Dermis blood vessel endothelial cell (primary cell): ENCODE measurements at regions not wholly inside any gene's neighbourhood (a gene's known extent, or its start where the extent isn't known, plus 50 kb on each side); places are given as distances from the start of the nearest gene placed in this dataset.
A peak's percentile ranks its signal among the peaks of the same experiment; 100 is the strongest.

ENCODE experiments used
- DNase-seq: peaks from one replicate; pipeline ENCODE4 v3.0.0; 2010

DNA sequence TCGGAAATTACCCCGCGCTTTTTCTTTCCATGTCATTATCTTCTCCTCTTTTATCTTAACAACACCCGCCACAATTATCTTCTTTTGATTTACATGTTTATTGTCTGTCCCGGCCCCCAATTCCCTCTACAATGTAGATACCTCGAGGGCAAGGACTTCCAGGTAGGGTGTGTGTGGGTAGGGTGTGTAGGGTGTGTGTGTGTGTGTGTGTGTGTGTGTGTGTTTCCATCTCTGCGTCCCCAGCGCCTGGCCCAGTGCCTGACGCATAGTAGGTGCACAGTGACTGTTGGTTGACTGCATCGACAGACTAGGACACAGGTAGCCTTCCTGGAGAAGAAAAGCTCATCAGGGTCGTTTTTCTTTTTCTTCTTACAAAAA lies 103.1 kb downstream of the UCHL1 start:
- DNase-seq = no peak

DNA sequence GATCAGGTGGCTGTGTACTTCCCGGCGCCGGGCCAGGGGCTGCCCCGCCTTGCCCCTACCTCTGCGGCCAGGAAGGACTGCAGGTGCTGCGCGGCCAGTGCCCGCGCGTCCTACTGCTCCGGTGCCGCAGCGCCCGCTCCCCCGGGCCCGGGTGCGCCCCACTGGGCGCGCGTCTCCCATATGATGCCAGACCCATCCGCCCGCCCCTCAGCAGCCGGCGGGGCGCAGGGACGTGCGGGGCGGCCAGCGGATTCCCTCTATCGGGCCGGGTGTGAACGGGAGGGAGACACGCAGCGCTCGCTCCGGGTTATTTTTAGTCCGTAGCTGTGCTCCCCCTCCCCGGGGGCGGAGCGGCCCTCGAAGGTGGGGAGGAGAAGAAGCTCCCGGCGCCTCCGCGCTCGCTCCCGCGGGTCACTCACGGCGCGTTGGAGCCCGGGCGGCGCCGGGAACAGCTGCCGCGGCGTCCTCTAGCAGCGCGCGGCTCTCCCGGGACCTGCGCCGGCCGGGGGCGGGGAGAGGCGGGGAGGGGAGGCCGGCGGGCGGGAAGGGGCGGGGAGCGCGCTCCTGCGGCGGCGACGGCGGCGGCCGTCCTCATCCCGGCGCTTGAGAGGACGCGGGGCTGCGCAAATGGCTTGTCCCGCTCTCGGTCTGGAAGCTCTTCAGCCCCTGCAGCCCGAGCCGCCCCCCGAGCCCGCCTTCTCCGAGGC lies 103.6 kb downstream of the UCHL1 start:
- DNase-seq = peak; percentile 67

DNA sequence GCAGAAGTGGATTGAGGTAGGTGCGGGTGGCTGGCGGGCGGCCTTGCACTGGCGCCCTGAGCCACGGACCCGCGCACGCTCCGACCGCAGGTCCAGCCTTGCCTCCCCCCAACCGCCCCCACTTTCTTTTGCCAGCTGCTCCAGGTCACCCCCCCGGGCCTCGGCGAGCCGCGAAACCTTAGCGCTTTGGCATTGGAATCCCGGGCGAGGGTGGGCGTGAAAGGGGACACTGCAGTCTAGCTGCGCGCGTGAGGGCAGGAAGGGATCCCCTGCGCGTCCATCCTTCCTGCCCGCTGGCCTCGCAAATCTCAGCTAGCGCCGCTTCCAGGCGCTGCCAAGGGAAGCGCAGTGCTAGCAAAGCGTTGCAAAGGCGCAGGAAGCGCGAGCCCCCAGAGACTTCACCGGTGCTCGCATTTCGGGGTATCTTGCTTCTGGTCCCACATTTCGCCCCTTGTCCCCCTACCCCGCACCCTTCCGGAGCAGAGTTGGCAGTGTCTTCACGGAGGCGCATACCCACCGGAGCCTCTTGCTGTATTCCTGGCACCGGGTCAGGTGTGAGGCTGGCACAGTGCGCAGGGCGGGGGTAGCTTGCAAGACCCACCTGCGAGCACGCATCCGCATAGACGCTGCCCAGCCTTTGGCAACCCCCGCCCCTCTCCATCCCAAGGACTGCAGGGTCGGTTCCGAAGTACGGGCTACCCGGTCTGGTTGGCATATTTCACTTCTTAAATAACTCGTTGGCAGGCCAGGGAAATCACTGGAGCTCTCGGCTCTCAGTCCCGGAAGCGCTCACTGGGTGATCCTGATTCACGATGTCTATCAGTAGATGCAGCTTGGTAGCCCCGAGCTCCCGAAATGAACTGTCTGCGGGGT lies 104.4 kb downstream of the UCHL1 start:
- DNase-seq = peak; percentile 39

DNA sequence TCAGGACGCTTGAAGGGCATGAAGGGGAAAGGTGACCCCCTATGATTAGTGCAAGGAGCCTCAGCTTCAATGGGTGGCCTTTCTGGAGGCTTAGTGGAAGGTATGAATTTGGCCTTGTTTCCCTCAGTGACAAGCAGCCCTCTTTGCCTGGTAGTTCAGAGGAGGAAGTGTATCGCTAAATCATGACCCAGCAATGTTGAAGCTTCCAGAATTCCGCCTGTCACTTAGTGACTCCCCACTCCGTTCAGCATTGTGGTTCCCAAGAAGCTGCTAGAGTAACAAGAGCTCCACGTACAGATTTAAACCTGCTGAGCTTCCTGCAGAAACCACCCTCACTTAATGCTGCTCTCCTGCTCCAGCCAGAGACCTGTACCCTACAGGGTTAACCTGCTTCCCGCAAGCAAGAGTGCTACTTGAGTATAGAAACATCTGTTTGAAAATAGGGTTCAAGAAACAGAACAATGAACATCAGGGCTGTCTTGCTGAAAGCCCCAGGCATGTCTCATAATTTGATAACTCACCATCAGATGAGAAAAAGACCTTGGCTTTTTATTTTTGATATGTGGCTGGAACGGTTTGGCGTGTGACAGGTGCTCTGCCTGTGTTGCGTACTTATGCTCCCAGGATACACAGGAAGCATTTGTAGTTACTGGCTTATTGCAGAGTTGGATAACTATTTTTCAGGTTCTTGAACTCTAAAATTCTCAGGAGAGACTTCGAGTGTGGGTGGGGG lies 105.2 kb downstream of the UCHL1 start:
- DNase-seq = no peak

DNA sequence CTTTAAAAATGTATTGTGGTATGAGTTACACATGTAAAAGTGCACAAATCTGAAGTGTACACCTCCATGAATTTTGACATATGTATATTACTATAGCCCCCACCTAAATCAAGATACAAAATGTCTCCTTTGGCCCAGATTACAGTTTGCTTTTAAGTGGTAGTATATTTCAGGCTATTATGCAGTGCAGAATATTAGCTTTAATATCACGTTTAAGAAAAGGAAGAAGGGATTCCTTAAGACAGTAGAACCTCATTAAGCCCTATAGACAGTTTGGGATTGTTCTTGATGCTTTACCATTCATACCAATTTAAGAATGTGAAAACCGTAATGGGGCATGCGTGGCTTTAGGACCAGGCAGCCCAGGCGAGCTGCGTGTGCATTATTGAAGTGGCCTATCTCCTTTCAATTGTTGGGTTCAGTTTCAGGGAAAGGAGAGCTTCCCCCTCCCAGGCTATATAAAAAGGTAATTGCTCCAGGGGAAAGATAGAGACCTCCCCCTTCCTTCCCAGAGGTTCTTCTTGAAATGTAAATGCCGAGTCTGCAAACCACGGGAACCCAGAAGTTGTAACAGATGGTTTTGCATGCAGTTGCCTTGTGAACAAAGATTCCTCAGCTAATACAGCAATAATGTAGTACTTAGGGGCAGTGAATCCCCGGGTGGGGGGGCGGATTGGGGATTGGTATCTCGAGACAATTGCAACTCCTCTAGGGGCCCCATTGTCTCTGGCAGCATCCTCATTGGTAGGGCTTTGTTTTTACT lies 106.1 kb downstream of the UCHL1 start:
- no peak for DNase-seq

DNA sequence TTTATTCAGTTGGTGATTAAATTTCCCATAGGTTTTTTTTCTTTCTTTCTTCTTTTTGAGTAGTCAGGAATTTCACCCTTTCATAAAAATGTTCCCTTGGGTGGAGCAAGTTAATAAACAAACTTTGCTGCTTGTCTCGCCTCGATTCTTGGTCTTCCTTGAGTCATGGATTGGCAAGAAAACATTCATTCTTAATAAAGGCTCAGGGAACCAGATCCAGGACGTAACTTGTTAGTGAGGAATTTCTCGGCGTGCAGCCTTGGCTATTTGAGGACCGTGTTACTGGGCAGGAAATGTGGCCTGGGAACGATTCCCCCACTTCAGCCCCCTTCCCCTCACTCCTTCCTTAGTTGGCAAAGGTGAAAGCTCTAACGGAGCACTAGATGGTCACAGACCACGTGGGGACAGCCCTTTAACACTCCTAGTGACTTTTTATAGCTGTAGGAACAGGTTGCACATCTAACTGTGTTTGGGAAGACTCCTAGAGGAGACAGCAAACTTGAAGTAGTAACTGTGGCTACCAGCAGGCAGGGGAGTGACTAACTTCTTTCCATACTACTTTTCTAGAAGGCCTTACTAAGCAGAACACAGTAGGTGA lies 106.8 kb downstream of the UCHL1 start:
- DNase-seq = peak; percentile 62

DNA sequence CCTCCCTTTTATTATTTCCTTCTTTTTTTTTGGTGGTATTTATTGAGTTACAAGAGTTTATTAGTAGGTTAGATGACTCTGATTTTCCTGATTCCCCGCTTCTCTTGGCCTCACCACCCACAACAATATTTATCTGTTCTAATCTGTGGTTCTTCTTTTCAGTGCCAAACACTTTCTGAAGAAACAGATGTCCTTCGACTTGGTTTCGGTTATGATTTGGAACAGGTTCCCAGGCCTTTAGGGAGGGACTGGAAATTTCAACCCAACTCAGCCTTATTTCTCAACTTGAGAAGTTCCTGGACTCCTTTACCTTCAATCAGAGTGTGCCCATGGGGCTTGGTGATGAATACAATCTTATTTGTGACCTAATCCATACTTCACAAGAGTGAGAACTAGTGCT lies 108.1 kb downstream of the UCHL1 start:
- no peak for DNase-seq

DNA sequence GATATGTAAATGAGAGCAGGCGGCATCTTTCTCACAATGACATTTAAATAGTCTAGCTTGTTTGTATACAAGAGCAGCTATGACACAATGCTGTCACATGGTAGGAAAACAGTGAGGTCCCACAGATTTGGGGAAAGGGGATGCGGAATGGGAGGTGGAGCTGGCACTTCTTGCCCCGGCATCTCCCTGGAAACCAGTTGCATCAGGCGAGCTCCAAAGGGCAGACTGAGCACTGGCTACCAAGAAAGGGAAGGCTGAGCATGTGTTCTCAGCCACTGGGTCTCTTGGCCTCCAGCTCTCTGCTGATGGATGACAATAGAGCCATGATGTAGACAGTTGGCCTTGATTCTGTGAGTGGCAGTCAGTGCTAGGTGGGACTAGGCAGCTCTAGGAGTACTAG lies 109.0 kb downstream of the UCHL1 start:
- no peak for DNase-seq

DNA sequence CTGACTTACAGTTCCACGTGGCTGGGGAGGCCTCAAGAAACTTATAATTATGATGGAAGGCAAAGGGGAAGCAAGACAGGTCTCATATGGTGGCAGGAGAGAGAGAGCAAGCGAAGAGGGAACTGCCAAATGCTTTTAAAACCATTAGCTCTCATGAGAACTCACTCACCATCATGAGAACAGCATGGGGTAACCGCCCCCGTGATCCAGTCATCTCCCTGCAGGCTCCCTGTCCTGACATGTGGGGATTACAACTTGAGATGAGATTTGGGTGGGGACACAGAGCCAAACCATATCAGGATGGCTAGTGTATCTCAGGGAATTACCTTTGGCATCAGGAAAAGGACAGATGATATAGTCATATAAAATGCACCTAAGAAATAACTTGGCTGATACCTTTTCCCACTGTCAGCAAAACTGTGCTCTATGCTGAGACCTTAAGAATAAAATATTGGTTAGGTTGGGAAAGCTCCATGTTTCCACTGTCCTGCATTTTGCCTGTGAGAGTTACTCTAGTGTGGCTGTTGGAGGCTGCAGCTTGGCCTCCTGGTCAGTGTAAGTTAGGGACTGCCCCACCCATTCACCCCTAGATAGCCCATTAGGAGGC lies 110.3 kb downstream of the UCHL1 start:
- no peak for DNase-seq

DNA sequence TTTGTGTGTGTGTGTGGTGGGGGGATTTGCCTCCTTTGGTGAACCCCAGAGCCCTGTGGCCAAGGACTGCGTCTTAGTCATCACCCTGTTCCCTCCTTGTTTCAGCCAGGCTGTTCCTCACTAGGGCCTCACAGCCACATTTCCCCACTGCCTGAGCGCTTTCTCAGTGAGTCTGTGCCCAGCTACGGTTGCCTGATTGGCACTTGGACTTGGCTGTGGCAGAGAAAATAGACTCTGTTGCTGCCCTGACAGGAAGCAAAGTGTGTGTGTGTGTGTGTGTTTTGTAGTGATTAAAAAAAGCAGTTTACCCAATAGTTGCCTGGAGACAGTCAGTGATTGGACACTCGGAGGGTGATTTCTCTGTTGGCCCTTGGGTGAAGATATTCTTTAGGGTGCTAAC lies 113.0 kb downstream of the UCHL1 start:
- peak; percentile 66 for DNase-seq

DNA sequence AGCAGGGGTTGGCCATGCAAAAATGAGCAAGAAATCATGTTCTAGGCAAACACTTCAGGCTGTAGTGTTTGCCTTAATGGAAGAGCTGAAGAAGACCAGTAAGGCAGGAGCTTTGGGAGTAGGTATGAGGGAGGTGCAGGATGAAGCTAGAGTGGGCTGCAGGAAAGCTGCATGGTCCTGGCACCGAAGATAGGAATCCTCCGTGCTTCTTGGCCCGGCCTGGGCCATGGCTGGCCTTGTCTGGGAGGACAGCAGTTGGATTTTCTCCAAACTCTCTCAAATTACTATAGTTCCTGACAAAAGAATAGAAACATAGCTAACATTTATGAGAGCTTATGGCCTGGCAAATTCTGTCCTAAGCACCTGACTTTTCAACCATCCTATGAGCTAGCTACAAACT lies 116.5 kb downstream of the UCHL1 start:
- no peak for DNase-seq

DNA sequence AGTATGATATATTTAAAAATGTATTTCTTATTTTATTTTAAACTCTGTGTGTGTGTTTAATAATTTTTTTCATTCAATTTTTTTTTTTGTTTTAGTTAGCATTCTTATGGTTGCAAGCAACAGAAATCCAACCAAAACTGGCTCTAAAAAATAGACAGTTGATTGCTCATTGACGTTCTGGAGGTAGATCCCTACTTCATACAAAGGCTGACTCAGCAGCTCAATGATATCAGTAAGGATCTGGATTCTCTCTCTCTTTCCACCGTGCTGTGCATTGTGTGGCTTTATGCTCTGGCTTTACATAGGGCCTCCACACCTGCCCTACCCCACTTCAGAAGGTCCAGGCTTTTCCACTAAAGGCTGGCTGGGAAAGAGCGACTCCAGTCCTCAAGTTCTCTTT lies 117.8 kb downstream of the UCHL1 start:
- DNase-seq = no peak

DNA sequence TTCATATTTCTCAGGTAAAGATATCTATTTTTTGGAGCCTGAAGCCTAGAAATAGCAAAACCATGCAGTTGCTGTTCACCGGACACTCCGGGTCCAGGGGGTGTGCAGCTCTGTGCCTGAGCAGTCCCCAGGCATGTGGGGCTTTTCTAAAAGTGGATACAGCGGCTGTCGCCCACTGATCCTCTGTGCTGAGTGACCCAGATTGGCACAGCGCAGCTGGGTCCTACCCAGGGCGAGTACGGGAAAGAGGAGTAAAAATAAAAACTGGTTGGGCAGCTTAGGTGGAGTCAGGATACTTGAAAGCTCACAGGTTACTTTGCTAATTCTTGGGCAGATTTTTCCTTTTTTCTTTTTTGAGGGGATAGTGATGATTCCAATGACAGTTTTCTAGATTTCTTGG lies 118.8 kb downstream of the UCHL1 start:
- no peak for DNase-seq

DNA sequence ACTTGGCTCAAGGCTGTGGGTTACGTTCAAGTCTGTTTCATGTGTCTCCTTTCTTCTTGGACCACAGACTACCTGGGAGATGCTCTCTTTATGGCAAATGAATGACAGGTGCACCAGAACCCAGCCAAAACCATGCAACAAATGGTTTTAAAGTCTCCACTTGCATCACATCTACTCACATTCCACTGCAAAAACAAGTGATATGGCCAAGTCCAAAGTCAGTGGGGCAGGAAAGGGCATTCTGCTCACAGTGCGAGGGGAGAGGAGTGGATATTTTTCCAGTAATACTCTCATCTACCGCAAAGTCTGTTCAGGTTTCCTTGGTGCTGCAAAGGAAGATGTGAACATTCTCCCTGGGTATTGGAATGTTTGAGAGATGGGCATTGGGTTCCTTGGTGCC lies 120.5 kb downstream of the UCHL1 start:
- DNase-seq = no peak

DNA sequence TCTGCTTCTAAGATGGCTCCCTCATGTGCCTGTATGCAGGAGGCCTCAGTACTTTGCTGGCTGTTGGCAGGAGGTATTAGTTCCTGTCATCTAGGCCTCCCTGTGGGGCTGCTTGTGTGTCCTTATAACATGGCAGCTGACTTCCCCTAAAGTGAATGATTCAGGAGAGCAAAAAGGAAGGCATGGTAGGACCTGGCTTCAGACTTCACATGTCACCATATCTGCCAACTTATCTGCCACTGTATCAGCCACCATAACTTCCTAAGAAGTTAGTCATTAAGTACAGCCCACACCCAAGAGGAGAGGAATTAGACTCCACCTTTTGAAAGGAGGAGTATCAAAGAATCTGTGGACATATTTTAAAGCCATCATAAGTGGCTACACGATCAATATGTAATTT lies 122.5 kb downstream of the UCHL1 start:
- DNase-seq = no peak

DNA sequence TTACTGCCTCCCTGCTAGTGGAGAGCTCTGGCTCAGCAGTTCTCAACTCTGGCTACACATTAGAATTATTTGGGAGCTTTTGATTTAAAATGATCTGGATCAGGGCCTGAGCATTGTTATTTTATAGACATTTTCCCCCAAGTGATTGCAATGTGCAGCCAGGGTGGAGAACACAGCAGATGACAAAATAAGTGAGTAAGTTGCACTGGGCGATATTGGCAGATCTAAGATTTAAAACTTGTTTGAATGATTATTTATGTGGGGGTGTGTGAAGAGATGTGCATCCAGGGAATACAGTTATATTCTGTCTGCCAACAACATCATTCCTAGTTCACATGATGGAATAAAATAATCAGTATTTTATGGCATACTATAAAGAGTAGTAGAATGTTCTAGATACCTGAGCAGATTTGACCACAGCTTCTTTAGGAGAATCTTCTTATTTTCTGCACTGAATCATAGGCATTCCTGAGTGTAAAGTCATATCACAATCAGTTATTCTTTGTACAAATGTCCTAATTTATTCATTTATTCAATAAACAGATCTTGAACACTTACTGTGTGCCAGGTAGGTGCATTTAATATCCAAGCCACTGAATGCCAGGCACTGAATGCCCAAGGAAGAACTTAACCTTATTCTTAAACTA lies 123.9 kb downstream of the UCHL1 start:
- DNase-seq = no peak

DNA sequence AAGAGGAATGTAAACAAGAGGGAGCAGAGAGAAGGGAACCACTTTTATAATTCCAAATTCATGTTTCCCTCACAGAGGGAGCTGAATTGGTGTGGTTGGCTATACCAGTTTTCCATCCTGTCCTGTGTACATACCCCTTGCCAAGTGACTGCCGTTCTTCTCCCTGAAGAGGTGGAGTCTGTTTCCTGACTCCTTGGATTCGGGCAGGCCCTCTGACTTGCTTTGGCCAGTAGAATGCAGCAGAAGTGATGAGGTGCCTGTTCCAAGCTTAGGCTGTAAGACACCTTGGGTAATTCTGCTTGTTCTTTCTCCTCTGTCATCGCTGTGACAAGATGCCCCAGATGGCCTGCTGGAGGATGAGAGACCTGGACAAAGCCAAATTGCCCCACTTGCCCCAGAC lies 124.7 kb downstream of the UCHL1 start:
- no peak for DNase-seq

DNA sequence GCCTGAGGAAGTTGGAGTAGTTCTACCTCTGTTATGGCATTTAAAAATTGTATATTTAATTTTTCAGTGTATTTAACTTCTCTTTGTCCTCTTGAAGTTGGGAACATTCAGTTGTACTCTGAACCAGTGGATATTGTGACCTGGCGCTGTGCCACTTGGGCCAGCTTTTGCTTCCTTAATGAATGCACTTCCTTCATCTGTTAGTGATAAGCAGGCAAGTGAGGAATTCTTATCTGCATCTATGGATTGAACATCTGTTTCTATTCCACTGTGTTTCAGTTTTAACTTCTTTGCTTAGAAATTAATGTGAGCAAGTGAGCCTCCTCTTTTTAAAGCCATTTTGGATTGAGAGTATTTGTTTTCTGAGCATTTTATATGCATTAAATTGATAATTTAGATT lies 128.3 kb downstream of the UCHL1 start:
- peak; percentile 98 for DNase-seq

DNA sequence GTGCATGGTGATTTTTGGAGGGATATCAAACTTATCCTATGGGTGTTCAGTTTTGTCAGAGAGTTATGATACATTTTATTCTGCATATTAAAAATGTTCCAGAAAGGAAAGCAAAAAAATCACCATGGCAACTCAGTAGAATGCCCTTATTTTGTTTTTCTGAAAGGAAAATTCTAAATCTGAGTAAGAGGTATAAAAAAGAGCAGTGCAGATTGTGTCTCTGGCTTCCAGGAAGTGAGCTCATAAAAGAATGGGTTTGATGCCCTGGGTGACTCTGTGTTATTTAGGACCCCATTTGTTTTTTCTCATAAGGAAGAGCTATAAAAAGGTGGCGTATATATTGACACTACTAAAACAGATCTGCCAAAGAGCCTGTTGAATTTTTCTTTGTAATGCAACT lies 128.8 kb downstream of the UCHL1 start:
- DNase-seq = peak; percentile 71

DNA sequence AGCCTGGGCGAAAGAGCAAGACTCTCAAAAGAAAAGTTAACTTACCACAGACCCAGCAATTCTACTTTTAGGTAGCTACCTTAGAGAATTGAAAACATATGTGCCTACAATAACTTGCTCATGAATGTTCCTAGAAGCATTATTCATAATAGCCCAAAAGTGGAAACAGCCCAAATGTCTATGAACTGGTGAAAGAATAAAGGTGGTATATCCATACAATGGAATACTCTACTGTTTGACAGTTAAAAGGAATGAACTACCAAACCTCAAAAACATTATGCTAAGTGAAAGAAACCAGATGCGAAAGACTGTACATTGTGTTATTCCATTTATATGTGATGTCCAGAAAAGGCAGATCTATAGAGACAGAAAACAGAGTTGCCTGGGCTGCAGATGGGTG lies 131.4 kb downstream of the UCHL1 start:
- no peak for DNase-seq

DNA sequence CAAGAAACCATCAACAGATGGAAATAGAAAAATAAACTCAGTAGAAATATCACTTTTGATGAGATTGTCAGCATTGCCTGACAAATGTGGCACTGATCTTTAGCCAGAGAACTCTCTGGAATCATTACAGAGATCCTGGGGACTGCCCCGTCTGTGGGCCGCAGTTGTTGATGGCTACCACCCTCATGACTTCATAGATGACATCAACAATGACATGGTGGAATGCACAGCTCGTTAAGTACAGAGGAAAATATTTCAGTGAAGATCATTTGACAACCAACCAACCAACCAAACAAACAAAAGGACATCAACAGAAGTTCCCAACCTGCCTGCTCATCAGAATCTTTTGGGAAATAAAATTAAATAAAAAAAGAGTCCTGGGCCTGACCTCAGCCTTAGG lies 132.6 kb downstream of the UCHL1 start:
- no peak for DNase-seq

DNA sequence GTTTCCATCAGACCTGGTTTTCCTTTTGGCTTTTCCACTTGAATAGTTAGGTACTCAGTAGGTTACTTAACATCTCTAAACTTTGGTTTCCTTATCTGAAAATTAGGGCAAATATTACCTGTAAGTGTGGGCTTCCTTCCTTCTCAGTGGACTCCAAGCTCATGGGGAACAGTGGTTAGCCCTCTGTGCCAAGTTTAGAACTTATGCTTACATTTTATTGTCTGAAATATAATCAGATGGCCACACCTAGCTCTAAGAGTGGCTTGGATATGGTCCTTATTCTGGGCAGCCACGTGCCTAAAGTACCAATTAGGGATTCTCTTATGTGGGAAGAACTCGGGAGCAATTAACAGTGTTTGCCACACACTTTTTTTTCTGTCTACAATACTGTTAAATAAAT lies 133.9 kb downstream of the UCHL1 start:
- no peak for DNase-seq
